H7 (cell line): ENCODE measurements at regions not wholly inside any gene's neighbourhood (a gene's known extent, or its start where the extent isn't known, plus 50 kb on each side); places are given as distances from the start of the nearest gene placed in this dataset.

Source experiments
- DNase-seq: peaks from one replicate; pipeline ENCODE4 v3.0.0; 2012
- H3K27me3 ChIP-seq: 2 replicates; pipeline ENCODE4 v1.6.0; 2011; ENCODE audit warnings: mild to moderate bottlenecking, low read length; ENCODE audit not compliant: control insufficient read depth, insufficient read depth
- H3K36me3 ChIP-seq: replicated peaks from 2 replicates; pipeline ENCODE4 v1.5.1; 2011; ENCODE audit warnings: low read length; ENCODE audit not compliant: control insufficient read depth, insufficient read depth
- H3K4me3 ChIP-seq: 2 replicates; pipeline ENCODE4 v1.5.1; 2011; ENCODE audit warnings: low read depth, mild to moderate bottlenecking, control low read depth, low read length, moderate library complexity; ENCODE audit not compliant: insufficient read depth

- Histone ChIP-seq H3K36me3 (no peaks in the 10 kb centered on the region), H3K4me3 (no peak overlapping the region), H3K27me3 (no peaks in the 10 kb centered on the region)
- no peak for DNase-seq
Measured at GRCh38 chr10:4196183-4196582, 411.2 kb upstream of the KLF6 start.

DNA sequence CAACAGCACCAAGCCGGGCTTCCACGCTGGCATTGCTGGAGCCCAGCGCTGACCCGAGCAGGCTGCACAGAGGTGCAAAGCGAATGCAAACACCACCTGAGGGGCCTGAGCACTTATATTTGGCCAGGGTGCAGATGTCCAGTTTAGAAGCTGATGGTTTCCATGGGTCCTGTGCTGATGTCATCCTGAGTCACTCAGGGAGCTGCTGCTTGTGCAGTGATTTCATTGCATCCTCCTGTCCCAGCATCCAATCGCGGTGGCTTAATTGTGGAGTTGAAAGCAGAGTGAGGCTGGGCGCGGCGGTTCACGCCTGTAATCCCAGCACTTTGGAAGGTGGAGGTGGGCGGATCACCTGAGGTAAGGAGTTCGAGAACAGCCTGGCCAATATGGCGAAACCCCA lies 410.2 kb upstream of the KLF6 start:
- Histone ChIP-seq H3K4me3 (no peak overlapping the region), H3K36me3 (no peaks in the 10 kb centered on the region), H3K27me3 (no peaks in the 10 kb centered on the region)
- DNase-seq, result no peak

- no peak for DNase-seq
- Histone ChIP-seq H3K36me3 (no peaks in the 10 kb centered on the region), H3K27me3 (no peaks in the 10 kb centered on the region), H3K4me3 (no peak overlapping the region)
Measured at GRCh38 chr10:4194231-4194630, 409.2 kb upstream of the KLF6 start.

GRCh38 chr10:4191894-4192293 lies 406.9 kb upstream of the KLF6 start:
- Histone ChIP-seq H3K27me3 (no peaks in the 10 kb centered on the region), H3K36me3 (no peaks in the 10 kb centered on the region), H3K4me3 (no peak overlapping the region)
- no peak for DNase-seq

- Histone ChIP-seq H3K36me3 (no peaks in the 10 kb centered on the region), H3K27me3 (no peaks in the 10 kb centered on the region), H3K4me3 (no peak overlapping the region)
- DNase-seq, result no peak
Measured at GRCh38 chr10:4191354-4191753, 406.3 kb upstream of the KLF6 start.

DNA sequence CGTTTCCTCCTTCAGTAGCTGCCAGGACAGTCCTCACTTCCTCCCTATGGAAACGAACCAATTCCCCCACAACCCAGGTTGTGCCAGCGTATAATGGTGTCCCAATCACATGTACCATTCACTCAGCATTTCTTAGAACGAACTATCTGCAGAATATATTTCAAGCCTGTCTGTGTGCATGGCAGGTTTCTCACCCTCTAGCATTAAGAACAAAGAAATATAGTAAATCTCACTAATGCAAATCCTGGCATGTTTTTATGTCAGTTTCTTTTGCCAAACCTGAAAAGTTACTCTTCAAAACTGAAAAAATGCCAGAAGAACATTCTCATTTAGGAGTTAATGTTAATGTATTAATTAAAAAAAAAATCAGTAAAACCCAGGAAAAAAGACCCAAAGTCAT lies 405.9 kb upstream of the KLF6 start:
- no peak overlapping the region for H3K4me3 ChIP-seq
- H3K36me3 ChIP-seq, result no peaks in the 10 kb centered on the region
- DNase-seq, result no peak
- H3K27me3 ChIP-seq, result no peaks in the 10 kb centered on the region

DNA sequence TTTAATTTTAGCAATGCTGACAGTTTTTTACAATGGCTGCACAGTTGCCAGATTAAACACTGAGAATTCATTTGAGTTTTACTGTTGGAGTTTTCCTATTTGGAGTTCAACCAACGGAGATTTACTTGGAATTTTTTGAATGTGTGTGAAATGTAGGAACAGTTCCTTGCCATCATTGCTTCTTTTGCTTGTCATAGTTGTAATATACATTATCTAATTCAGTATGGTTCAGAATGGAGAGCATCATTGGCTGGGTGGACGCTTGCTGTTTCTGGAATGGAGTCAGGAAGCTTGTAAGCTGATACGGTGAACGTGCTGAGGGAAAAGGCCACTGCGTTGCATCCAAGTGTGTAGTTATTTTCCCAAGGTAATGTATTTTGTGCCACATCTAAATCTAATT lies 404.3 kb upstream of the KLF6 start:
- Histone ChIP-seq H3K4me3 (no peak overlapping the region), H3K27me3 (no peaks in the 10 kb centered on the region), H3K36me3 (no peaks in the 10 kb centered on the region)
- DNase-seq, result no peak

GRCh38 chr10:4188406-4188805 lies 403.4 kb upstream of the KLF6 start:
- DNase-seq, result no peak
- Histone ChIP-seq H3K27me3 (no peaks in the 10 kb centered on the region), H3K36me3 (no peaks in the 10 kb centered on the region), H3K4me3 (no peak overlapping the region)

DNA sequence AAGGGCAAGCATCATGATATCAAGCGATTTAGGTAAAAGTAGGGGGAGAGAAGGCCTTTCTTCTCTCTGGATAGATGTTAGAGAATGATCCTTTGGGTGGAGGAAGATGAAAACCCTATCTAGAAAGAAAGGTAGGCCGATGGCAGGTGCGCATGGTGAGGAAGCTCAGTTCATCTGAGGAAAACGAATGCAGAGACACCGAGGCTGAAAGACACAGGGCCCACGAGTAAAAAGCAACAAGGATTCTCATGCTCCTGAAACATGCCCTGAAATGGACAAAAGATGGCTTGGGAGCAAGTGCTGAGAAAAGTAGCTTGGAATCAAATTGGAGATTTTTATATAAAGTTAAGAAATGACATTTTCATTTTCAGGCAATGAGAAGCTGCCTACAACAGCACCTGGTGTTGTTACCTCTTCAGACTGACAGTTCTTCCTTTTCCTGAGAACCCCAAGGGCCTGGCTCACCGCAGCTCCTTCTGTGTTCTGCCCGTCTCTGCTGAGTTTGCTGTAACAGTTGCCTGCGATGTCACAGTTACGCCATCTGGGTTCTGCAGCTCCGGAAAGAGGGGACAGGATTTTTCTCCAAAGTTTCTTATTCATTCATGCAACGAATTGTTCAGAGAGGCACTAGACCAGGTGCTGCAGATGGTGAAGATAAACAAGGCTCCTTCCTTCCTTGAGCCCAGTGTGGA lies 402.0 kb upstream of the KLF6 start:
- no peak overlapping the region for H3K4me3 ChIP-seq
- H3K27me3 ChIP-seq, result no peaks in the 10 kb centered on the region
- DNase-seq, result no peak
- no peaks in the 10 kb centered on the region for H3K36me3 ChIP-seq

DNA sequence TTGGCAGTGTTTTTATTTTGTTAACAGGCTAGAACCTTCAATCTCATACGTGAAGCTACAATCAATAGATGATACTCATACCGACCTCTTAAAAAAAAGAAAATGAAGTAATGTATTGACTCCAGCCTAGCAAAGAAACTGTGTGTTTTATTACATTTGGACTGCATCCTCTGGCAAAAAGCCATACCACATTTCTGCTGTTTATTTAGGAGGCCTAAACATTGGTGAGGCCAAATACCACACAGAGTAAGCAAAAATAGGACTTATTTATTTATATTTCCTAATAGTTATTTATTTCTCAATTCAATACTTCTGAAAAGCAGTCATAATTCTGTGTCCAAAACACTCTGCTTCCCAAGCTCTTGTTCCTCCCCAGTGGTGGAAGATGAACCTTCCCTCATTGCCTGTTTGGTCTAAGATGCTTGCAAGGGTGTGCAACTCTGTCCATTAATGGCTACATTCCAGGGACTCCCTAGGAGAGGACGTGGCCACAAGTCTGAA lies 398.8 kb upstream of the KLF6 start:
- H3K4me3 ChIP-seq, result no peak overlapping the region
- H3K36me3 ChIP-seq, result no peaks in the 10 kb centered on the region
- no peak for DNase-seq
- no peaks in the 10 kb centered on the region for H3K27me3 ChIP-seq

DNA sequence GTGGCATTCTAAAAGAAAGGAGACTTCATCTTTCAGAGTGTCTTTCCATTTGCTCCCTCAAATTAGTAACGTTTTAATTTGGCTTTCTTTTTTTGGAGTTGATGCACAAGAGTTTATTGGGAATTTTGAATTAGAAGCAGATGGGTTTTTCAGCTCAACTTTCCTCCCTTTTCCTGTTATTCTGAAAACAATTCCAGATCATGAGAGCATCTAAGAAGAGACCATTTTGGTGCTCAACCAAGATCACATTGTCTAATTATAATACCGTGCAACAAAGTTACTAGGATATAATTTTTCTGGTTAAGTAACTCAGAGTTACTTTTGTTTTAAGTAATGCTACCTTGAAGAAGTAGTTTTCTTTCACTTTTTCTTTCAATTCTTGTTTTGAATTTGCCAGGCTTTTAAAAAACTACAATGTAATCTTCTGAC lies 396.6 kb upstream of the KLF6 start:
- no peak for DNase-seq
- Histone ChIP-seq H3K4me3 (no peak overlapping the region), H3K27me3 (no peaks in the 10 kb centered on the region), H3K36me3 (no peaks in the 10 kb centered on the region)

GRCh38 chr10:4181081-4181480 lies 396.1 kb upstream of the KLF6 start:
- Histone ChIP-seq H3K4me3 (no peak overlapping the region), H3K27me3 (no peaks in the 10 kb centered on the region), H3K36me3 (no peaks in the 10 kb centered on the region)
- DNase-seq, result no peak

- DNase-seq, result no peak
- Histone ChIP-seq H3K27me3 (no peaks in the 10 kb centered on the region), H3K4me3 (no peak overlapping the region), H3K36me3 (no peaks in the 10 kb centered on the region)
Measured at GRCh38 chr10:4177791-4178190, 392.8 kb upstream of the KLF6 start.

- Histone ChIP-seq H3K27me3 (no peaks in the 10 kb centered on the region), H3K36me3 (no peaks in the 10 kb centered on the region), H3K4me3 (no peak overlapping the region)
- DNase-seq, result no peak
Measured at GRCh38 chr10:4176500-4177281, 391.7 kb upstream of the KLF6 start.

DNA sequence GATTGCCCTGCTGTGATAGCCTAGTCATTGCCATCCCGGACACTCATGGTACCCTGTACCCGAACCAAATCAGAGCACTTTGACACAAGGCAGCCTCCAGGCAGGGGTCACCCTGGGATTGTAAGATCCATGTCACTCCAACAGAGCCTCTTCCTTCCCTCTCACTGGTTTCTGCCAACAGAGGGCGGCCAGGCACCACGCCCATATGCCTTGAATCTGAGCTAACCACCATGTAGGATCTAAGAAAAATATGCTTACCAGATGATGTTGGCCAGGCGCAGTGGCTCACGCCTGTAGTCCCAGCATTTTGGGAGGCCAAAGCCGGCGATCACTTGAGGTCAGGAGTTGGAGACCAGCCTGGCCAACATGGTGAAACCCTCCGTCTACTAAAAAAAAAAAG lies 389.2 kb upstream of the KLF6 start:
- Histone ChIP-seq H3K36me3 (no peaks in the 10 kb centered on the region), H3K4me3 (no peak overlapping the region), H3K27me3 (no peaks in the 10 kb centered on the region)
- peak; percentile 45 for DNase-seq
